Neuronal stem cell (in vitro differentiated cells): ENCODE measurements at regions not wholly inside any gene's neighbourhood (a gene's known extent, or its start where the extent isn't known, plus 50 kb on each side); places are given as distances from the start of the nearest gene placed in this dataset.
"Not testable (repeated sequence)": the region's sequence is repeated elsewhere in the genome, so short reads cannot be mapped to it uniquely, and the experiment has no call there.

Source experiments
- DNase-seq: peaks from one replicate; pipeline ENCODE4 v3.0.0-alpha.2; 2013; ENCODE audit warnings: low spot score
- H2AFZ ChIP-seq: one replicate; pipeline ENCODE4 v1.6.1; 2013; ENCODE audit warnings: mild to moderate bottlenecking, low read length, inconsistent platforms
- H2AK5ac ChIP-seq: 2 replicates; pipeline ENCODE4 v1.6.1; 2013; ENCODE audit warnings: low read depth, mild to moderate bottlenecking, inconsistent platforms, low read length, moderate library complexity, mixed read lengths
- H2BK120ac ChIP-seq: 2 replicates; pipeline ENCODE4 v1.6.1; 2013; ENCODE audit warnings: low read depth, mild to moderate bottlenecking, inconsistent platforms, low read length, moderate library complexity, mixed read lengths
- H2BK12ac ChIP-seq: one replicate; pipeline ENCODE4 v1.6.1; 2013; ENCODE audit warnings: low read length, inconsistent platforms
- H2BK15ac ChIP-seq: 2 replicates; pipeline ENCODE4 v1.6.1; 2013; ENCODE audit warnings: mild to moderate bottlenecking, low read length, inconsistent platforms, mixed read lengths
- H2BK5ac ChIP-seq: one replicate; pipeline ENCODE4 v1.6.1; 2013; ENCODE audit warnings: inconsistent platforms, mild to moderate bottlenecking, low read length, moderate library complexity
- H3K14ac ChIP-seq: one replicate; pipeline ENCODE4 v1.6.1; 2013; ENCODE audit warnings: low read length, inconsistent platforms
- H3K18ac ChIP-seq: 2 replicates; pipeline ENCODE4 v1.6.1; 2013; ENCODE audit warnings: low read length, inconsistent platforms
- H3K23ac ChIP-seq: 2 replicates; pipeline ENCODE4 v1.6.1; 2013; ENCODE audit warnings: low read depth, mild to moderate bottlenecking, mixed read lengths, low read length, inconsistent platforms; ENCODE audit not compliant: poor library complexity
- H3K27ac ChIP-seq: replicated peaks from 3 replicates; pipeline ENCODE4 v1.5.1; 2013; ENCODE audit warnings: low read length, inconsistent platforms
- H3K27me3 ChIP-seq, 3 experiments: 2 replicates each; pipeline ENCODE4 v1.6.1; 2013; ENCODE audit warnings: low read length in 3 of 3, mild to moderate bottlenecking in 2 of 3, inconsistent platforms in 1 of 3, low read depth in 1 of 3, mixed read lengths in 1 of 3, moderate library complexity in 1 of 3; ENCODE audit not compliant: control insufficient read depth in 3 of 3, insufficient read depth in 3 of 3
- H3K36me3 ChIP-seq, 2 donors: replicated peaks in 1 of 2; 2 replicates each; pipeline ENCODE4 v1.6.1; 2013; ENCODE audit warnings: low read length in 2 of 2; ENCODE audit not compliant: control insufficient read depth in 2 of 2, insufficient read depth in 2 of 2
- H3K4ac ChIP-seq: 2 replicates; pipeline ENCODE4 v1.6.1; 2013; ENCODE audit warnings: inconsistent platforms, mild to moderate bottlenecking, low read length, moderate library complexity
- H3K4me1 ChIP-seq, 2 donors: 1 replicate in 1 of 2; 2 replicates in 1 of 2; pipeline ENCODE4 v1.6.1; 2013; ENCODE audit warnings: low read length in 2 of 2, low read depth in 1 of 2; ENCODE audit not compliant: control insufficient read depth in 2 of 2, insufficient read depth in 1 of 2
- H3K4me2 ChIP-seq: one replicate; pipeline ENCODE4 v1.6.1; 2013; ENCODE audit warnings: mild to moderate bottlenecking, low read length, inconsistent platforms; ENCODE audit not compliant: insufficient read depth, poor library complexity, severe bottlenecking
- H3K4me3 ChIP-seq, 2 donors: 2 replicates each; pipeline ENCODE4 v1.5.1; 2013; ENCODE audit warnings: low read length in 2 of 2, mild to moderate bottlenecking in 2 of 2, inconsistent platforms in 1 of 2, moderate library complexity in 1 of 2
- H3K79me1 ChIP-seq: one replicate; pipeline ENCODE4 v1.6.1; 2013; ENCODE audit warnings: low read depth, mild to moderate bottlenecking, inconsistent platforms, low read length, moderate library complexity
- H3K9ac ChIP-seq: one replicate; pipeline ENCODE4 v1.6.1; 2013; ENCODE audit warnings: mild to moderate bottlenecking, low read depth, low read length, inconsistent platforms; ENCODE audit not compliant: poor library complexity
- H3K9me3 ChIP-seq, 2 donors: replicated peaks in 1 of 2; 2 replicates each; pipeline versions ENCODE3 to v1.6.1; 2013; ENCODE audit warnings: low read length in 2 of 2, mild to moderate bottlenecking in 2 of 2, inconsistent platforms in 1 of 2, low read depth in 1 of 2, mixed read lengths in 1 of 2, moderate library complexity in 1 of 2; ENCODE audit not compliant: control insufficient read depth in 2 of 2, insufficient read depth in 1 of 2
- H4K8ac ChIP-seq: one replicate; pipeline ENCODE4 v1.6.1; 2013; ENCODE audit warnings: low read depth, mild to moderate bottlenecking, inconsistent platforms, low read length, moderate library complexity
- H4K91ac ChIP-seq: one replicate; pipeline ENCODE4 v1.6.1; 2013; ENCODE audit warnings: low read length, low read depth, mild to moderate bottlenecking, inconsistent platforms; ENCODE audit not compliant: poor library complexity
- WGBS, 2 donors: extraction: QIAGEN DNeasy Blood & Tissue Kit; methylation state at CpG; one replicate each; pipeline ENCODE4 v1.1.7; 2013; ENCODE audit warnings: missing lambda C conversion rate in 2 of 2, mixed read lengths in 1 of 2; ENCODE audit not compliant: insufficient read length in 2 of 2, insufficient replicate concordance in 1 of 2; ENCODE audit errors: extremely low coverage in 2 of 2; 5-methylcytosine and 5-hydroxymethylcytosine counted together

DNA sequence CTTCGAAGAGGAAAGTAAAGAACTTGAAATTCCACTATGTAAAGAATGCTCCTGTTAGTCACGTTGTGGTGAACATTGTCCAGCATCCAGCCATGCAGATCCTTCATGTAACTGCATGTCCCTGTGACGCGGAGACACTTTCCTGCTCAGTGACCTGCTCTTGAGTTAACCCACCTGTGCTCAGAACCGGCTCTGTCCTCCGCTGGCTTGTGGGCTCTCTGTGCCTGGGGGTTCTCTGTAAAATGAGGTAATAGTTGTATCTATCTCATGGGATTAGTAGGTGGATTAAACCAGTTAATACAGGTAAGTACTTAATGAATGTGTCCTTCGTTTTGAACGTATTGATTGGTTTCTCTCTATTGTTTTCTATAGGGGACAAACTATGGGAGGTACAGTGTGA lies 100.6 kb upstream of the FAM153A start:
- H2AK5ac ChIP-seq, H3K9ac ChIP-seq, H3K36me3 ChIP-seq, H2BK15ac ChIP-seq, H3K23ac ChIP-seq, H3K27me3 ChIP-seq, H3K4me3 ChIP-seq, H3K79me1 ChIP-seq, H4K91ac ChIP-seq, H2BK120ac ChIP-seq, DNase-seq, H3K14ac ChIP-seq, H3K4me1 ChIP-seq, H3K9me3 ChIP-seq, H3K4me2 ChIP-seq, H3K4ac ChIP-seq, H2BK12ac ChIP-seq, H4K8ac ChIP-seq, H3K27ac ChIP-seq, H3K18ac ChIP-seq, H2AFZ ChIP-seq, H2BK5ac ChIP-seq: not testable (repeated sequence)
- WGBS, 2 donors: no CpG with 5 or more reads among the region's 8 CpGs

DNA sequence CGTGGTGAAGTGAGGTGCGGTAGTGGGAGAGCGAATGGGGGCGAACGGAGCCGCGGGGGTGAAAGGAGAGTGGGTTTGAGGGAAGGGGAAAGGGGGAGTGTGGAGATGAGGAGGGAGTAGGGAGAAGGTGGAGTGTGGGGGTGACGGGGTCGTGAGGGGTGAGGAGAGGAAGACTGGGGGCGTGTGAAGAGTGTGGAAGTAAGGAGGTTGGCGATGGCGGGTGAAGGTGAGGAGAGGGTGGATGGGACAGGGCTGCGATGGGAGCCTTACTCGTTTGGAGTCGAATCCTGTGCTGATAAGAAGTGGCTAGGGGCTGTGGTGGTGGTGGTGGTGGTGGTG lies 93.2 kb upstream of the FAM153A start:
- not testable (repeated sequence) for H2BK12ac ChIP-seq, H2BK5ac ChIP-seq, H3K9ac ChIP-seq, H3K9me3 ChIP-seq, H3K14ac ChIP-seq, H2BK15ac ChIP-seq, H3K36me3 ChIP-seq, H2AK5ac ChIP-seq, H3K23ac ChIP-seq, H3K4me1 ChIP-seq, H3K27ac ChIP-seq, H3K4me2 ChIP-seq, H3K4ac ChIP-seq, H2AFZ ChIP-seq, H3K79me1 ChIP-seq, DNase-seq, H4K91ac ChIP-seq, H2BK120ac ChIP-seq, H3K18ac ChIP-seq, H4K8ac ChIP-seq, H3K27me3 ChIP-seq
- H3K4me3 ChIP-seq: peak overlapping the region; percentile 52 to 74
- no CpG with 5 or more reads among the region's 15 CpGs for WGBS, 2 donors

DNA sequence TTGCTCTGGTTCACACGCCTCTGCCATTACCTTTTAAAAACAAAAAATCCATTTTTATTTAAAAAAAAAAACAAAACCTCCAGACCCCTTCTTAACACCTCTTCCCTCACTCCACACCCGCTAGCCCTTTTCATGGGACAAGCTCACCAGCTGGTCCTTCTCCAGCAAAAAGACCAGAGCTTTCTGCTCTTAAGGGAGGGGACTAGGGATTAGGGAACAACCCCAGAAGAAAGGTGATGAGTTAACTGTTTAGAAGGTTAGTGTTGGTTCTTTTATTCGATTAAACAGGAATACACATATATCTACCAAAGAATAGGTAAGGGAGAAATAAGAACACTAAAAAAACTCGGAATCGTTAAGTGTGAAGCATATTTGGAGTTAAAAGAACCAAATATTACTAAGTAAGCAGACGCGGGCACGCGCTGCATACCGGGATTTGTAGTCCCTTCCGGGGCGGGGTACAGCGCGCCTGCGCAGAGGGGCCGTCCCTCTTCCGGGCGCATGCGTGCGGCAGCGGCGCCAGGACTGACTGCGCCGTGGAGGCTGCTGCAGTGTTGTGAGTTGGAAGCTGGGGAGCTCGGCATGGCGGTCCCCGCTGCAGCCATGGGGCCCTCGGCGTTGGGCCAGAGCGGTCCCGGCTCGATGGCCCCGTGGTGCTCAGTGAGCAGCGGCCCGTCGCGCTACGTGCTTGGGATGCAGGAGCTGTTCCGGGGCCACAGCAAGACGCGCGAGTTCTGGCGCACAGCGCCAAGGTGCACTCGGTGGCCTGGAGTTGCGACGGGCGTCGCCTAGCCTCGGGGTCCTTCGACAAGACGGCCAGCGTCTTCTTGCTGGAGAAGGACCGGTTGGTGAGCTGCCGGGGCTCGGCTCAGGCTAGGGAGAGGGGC lies 92.6 kb upstream of the FAM153A start:
- no CpG with 5 or more reads among the region's 56 CpGs for WGBS, 2 donors
- not testable (repeated sequence) for H3K9me3 ChIP-seq, H4K8ac ChIP-seq, H2AFZ ChIP-seq, H3K79me1 ChIP-seq, H3K36me3 ChIP-seq, H2BK15ac ChIP-seq, H2BK12ac ChIP-seq, H3K9ac ChIP-seq, H3K4ac ChIP-seq, H2AK5ac ChIP-seq, H2BK5ac ChIP-seq, H4K91ac ChIP-seq, H3K18ac ChIP-seq, H3K27ac ChIP-seq, H2BK120ac ChIP-seq, H3K4me2 ChIP-seq, H3K14ac ChIP-seq, H3K23ac ChIP-seq, H3K27me3 ChIP-seq, H3K4me1 ChIP-seq
- H3K4me3 ChIP-seq: peak overlapping the region in 1 of 2 donors; percentile 82
- peak; percentile 0 for DNase-seq

DNA sequence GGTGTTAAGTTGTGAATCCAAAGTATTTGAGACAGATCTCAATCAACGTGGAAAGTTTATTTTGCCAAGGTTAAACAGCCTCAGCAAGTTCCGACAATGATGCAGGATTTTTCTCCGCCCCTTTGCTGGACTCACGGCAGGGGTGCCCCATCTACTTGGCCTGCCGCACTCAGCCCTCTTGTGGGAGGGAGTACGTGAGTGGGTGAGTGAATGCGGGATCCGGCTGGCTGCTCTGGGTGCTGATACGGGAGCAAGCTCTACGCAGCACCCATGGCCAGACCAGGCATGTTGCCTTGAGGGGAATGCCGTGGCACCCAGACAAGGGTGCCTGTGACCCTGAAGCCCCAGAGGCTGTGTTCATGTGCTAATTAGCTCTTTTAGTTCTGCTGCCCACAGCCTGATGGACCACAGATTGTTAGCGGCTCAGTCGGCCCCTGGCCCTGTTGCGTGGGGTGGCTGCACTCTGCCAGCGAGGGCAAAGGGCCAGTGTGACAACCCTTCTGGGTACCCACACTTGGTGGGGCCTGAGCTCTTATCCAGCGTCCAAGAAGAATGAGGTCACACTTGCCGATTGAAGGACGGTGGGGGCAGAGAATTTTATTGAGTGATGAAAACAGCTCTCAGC lies 81.2 kb upstream of the FAM153A start:
- not testable (repeated sequence) for H3K9me3 ChIP-seq, H2BK120ac ChIP-seq, H3K4me2 ChIP-seq, H2BK12ac ChIP-seq, H2AK5ac ChIP-seq, H4K91ac ChIP-seq, H3K23ac ChIP-seq, H3K27me3 ChIP-seq, H4K8ac ChIP-seq, H3K4ac ChIP-seq, H3K79me1 ChIP-seq, DNase-seq, H2BK15ac ChIP-seq, H3K9ac ChIP-seq, H3K4me3 ChIP-seq, H3K14ac ChIP-seq, H2AFZ ChIP-seq, H3K18ac ChIP-seq, H3K27ac ChIP-seq, H3K4me1 ChIP-seq, H2BK5ac ChIP-seq, H3K36me3 ChIP-seq
- WGBS, 2 donors: no CpG with 5 or more reads among the region's 18 CpGs
